ENCODE measurements at regions not wholly inside any gene's neighbourhood (a gene's known extent, or its start where the extent isn't known, plus 50 kb on each side); places are given as distances from the start of the nearest gene placed in this dataset.

DNA sequence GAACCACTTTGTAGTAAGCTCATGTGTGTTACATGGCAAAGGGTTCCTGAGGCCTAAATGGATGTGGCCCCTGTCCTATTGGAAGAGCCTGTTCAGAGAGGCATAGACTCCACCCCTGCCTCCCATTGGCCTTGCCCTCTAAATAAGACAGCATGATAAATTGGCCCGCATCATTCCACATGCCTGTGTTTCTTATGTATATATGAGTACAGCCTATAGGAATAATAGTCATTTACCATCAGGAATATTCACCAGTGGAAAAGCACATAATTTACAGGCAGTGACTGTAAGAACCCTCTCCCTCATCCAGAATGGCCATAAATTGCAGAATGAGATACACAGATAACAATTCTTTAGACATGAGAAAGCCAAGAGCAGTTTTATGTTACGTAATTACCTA is 519.5 kb upstream of the DAB1 start:
- CTCF ChIA-PET, result no interaction called here
- H3K9me2 ChIP-seq (replicated peaks; ENCODE audit: low read length), result no peaks in the 10 kb centered on the region
- no peaks in the 10 kb centered on the region for H3K36me3 ChIP-seq (ENCODE audit: low read depth, low read length)
- DNase-seq, result no peak
- no peak overlapping the region for H3K4me3 ChIP-seq (ENCODE audit: low read length)
- BruUV-seq (replicated peaks), result no TSS peak
- H3F3A ChIP-seq (ENCODE audit: low read length, unreplicated experiment), result no peaks in the 10 kb centered on the region
- H4K20me1 ChIP-seq (ENCODE audit: low read length), result no peaks in the 10 kb centered on the region
- intact Hi-C loops (cut with micrococcal nuclease), result no loop called here
- H3K27ac ChIP-seq (ENCODE audit: low read length), result no peak overlapping the region
- H3K9me3 ChIP-seq (ENCODE audit: low read length), result 0 out of 2 replicates have a peak, but pooled peaks cover 4% of the 10 kb centered on the region
- no peaks in the 10 kb centered on the region for H3K4me1 ChIP-seq (ENCODE audit: insufficient read depth, low read length)
- H3K27me3 ChIP-seq (ENCODE audit: low read length), result no peaks in the 10 kb centered on the region
- TF ChIP-seq EZH2phosphoT487 (IDR thresholded peaks at IDR 0.05; ENCODE audit: borderline replicate concordance, low read length) (no peak), CTCF (conservative IDR thresholded peaks at IDR 0.05; ENCODE audit: low read depth, low read length) (no peak), EZH2 (IDR thresholded peaks at IDR 0.05; ENCODE audit: low read length, unreplicated experiment) (no peak)
- H3K4me2 ChIP-seq (ENCODE audit: low read length), result no peak overlapping the region
- no peak overlapping the region for H2AFZ ChIP-seq (ENCODE audit: low read length)
- POLR2A ChIA-PET (ENCODE audit: unreplicated experiment), result no interaction called here
- no peak for ATAC-seq
- no peak overlapping the region for H3K9ac ChIP-seq (ENCODE audit: low read length)
- H3K79me2 ChIP-seq (ENCODE audit: low read length), result no peaks in the 10 kb centered on the region

- TF ChIP-seq EZH2 (IDR thresholded peaks at IDR 0.05; ENCODE audit: low read length, unreplicated experiment), result no peak
- TF ChIP-seq CTCF (conservative IDR thresholded peaks at IDR 0.05; ENCODE audit: low read depth, low read length), result no peak
- no peak for TF ChIP-seq EZH2phosphoT487 (IDR thresholded peaks at IDR 0.05; ENCODE audit: borderline replicate concordance, low read length)
- Histone ChIP-seq H3K9ac (ENCODE audit: low read length) (no peak overlapping the region), H3K79me2 (ENCODE audit: low read length) (no peaks in the 10 kb centered on the region), H3K4me2 (ENCODE audit: low read length) (no peak overlapping the region), H3K4me1 (ENCODE audit: insufficient read depth, low read length) (no peaks in the 10 kb centered on the region), H3K4me3 (ENCODE audit: low read length) (no peak overlapping the region), H4K20me1 (ENCODE audit: low read length) (no peaks in the 10 kb centered on the region), H3K36me3 (ENCODE audit: low read depth, low read length) (no peaks in the 10 kb centered on the region), H3K9me3 (ENCODE audit: low read length) (0 out of 2 replicates have a peak, but pooled peaks cover 4% of the 10 kb centered on the region), H3K9me2 (replicated peaks; ENCODE audit: low read length) (no peaks in the 10 kb centered on the region), H3K27ac (ENCODE audit: low read length) (no peak overlapping the region), H3K27me3 (ENCODE audit: low read length) (0 out of 2 replicates have a peak, but pooled peaks cover 4% of the 10 kb centered on the region), H2AFZ (ENCODE audit: low read length) (no peak overlapping the region), H3F3A (ENCODE audit: low read length, unreplicated experiment) (no peaks in the 10 kb centered on the region)
- DNase-seq (no peak), ATAC-seq (no peak)
- ChIA-PET POLR2A (ENCODE audit: unreplicated experiment) (no interaction called here), CTCF (no interaction called here)
- intact Hi-C loops (cut with micrococcal nuclease), result no loop called here
- no TSS peak for BruUV-seq (replicated peaks)
Observed at GRCh38 chr1:57934745-57935144, 510.9 kb upstream of the DAB1 start.

GRCh38 chr1:57927003-57927402 is 503.1 kb upstream of the DAB1 start:
- CTCF ChIA-PET, result no interaction called here

More at GRCh38 chr1:57927003-57927402, 503.1 kb upstream of the DAB1 start:
- Histone ChIP-seq H3K4me1 (ENCODE audit: insufficient read depth, low read length) (no peaks in the 10 kb centered on the region), H3K9me3 (ENCODE audit: low read length) (no peaks in the 10 kb centered on the region), H3K27ac (ENCODE audit: low read length) (no peak overlapping the region), H3K27me3 (ENCODE audit: low read length) (no peaks in the 10 kb centered on the region), H4K20me1 (ENCODE audit: low read length) (no peaks in the 10 kb centered on the region), H3F3A (ENCODE audit: low read length, unreplicated experiment) (no peaks in the 10 kb centered on the region), H3K79me2 (ENCODE audit: low read length) (no peaks in the 10 kb centered on the region), H3K36me3 (ENCODE audit: low read depth, low read length) (no peaks in the 10 kb centered on the region), H3K9ac (ENCODE audit: low read length) (no peak overlapping the region), H3K9me2 (replicated peaks; ENCODE audit: low read length) (no peaks in the 10 kb centered on the region), H3K4me2 (ENCODE audit: low read length) (no peak overlapping the region), H2AFZ (ENCODE audit: low read length) (no peak overlapping the region), H3K4me3 (ENCODE audit: low read length) (no peak overlapping the region)
- ATAC-seq (no peak), DNase-seq (no peak)
- intact Hi-C loops (cut with micrococcal nuclease), result no loop called here
- TF ChIP-seq EZH2phosphoT487 (IDR thresholded peaks at IDR 0.05; ENCODE audit: borderline replicate concordance, low read length) (no peak), EZH2 (IDR thresholded peaks at IDR 0.05; ENCODE audit: low read length, unreplicated experiment) (no peak), CTCF (conservative IDR thresholded peaks at IDR 0.05; ENCODE audit: low read depth, low read length) (no peak)
- POLR2A ChIA-PET (ENCODE audit: unreplicated experiment), result no interaction called here
- BruUV-seq (replicated peaks), result no TSS peak

All from PC-3 (cell line).